Lower leg skin (tissue), 4 donors: ENCODE measurements at regions not wholly inside any gene's neighbourhood (a gene's known extent, or its start where the extent isn't known, plus 50 kb on each side); places are given as distances from the start of the nearest gene placed in this dataset.
"Not testable (repeated sequence)": the region's sequence is repeated elsewhere in the genome, so short reads cannot be mapped to it uniquely, and the experiment has no call there.

Source experiments
- DNase-seq, 2 donors: peaks; one replicate each; pipeline ENCODE4 v3.0.0-alpha.2; 2019; ENCODE audit warnings: low spot score in 2 of 2
- H3K4me3 ChIP-seq: fragments of 200-600 bp; sonication (generic); 2 replicates; pipeline ENCODE4 v1.5.1; 2017; ENCODE audit warnings: mild to moderate bottlenecking, low read depth; ENCODE audit not compliant: poor library complexity, severe bottlenecking
- POLR2A ChIP-seq, 2 donors: fragments of 450-650 bp; IDR thresholded peaks; one replicate each; pipeline ENCODE4 v1.6.1; 2016 to 2017; ENCODE audit warnings: antibody characterized with exemption in 2 of 2, mild to moderate bottlenecking in 1 of 2, moderate library complexity in 1 of 2
- WGBS, 2 donors: methylation state at CpG; one replicate each; pipeline ENCODE4 v1.1.5; 2018; 5-methylcytosine and 5-hydroxymethylcytosine counted together
- intact Hi-C: fragments of 100-400 bp; cut with DNase I; formaldehyde crosslinking; loops from one replicate; pipeline ENCODE4 v1.15.0; 2023; ENCODE audit warnings: low total_unique reads
- TF ChIP-seq, protein P1 (sequence below), 3 donors: fragments of 450-650 bp; IDR thresholded peaks; one replicate each; pipeline ENCODE4 v1.5.1; 2016; ENCODE audit warnings: antibody characterized with exemption in 3 of 3, mild to moderate bottlenecking in 3 of 3, moderate library complexity in 2 of 3

DNA sequence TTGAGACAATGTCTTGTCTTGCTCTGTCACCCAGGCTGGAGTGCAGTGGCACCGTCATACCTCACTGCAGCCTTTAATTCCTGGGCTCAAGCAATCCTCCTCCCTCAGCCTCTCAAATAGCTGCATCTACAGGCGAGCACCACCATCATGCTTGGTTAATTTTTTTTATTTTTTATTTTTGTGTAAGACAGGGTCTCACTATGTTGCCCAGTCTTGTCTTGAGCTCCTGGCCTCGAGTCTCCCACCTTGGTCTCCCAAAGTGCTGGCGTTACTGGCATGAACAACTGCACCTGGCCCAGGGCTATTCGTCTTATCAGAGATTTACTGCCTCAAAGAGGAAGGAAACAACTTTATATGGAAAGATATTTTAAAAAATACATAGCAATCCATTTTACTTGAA, 102.8 kb upstream of the NUPR2 start:
- no peak for DNase-seq
- TF ChIP-seq POLR2A (IDR thresholded peaks at IDR 0.05) = no peak
- TF ChIP-seq, protein P1, sequence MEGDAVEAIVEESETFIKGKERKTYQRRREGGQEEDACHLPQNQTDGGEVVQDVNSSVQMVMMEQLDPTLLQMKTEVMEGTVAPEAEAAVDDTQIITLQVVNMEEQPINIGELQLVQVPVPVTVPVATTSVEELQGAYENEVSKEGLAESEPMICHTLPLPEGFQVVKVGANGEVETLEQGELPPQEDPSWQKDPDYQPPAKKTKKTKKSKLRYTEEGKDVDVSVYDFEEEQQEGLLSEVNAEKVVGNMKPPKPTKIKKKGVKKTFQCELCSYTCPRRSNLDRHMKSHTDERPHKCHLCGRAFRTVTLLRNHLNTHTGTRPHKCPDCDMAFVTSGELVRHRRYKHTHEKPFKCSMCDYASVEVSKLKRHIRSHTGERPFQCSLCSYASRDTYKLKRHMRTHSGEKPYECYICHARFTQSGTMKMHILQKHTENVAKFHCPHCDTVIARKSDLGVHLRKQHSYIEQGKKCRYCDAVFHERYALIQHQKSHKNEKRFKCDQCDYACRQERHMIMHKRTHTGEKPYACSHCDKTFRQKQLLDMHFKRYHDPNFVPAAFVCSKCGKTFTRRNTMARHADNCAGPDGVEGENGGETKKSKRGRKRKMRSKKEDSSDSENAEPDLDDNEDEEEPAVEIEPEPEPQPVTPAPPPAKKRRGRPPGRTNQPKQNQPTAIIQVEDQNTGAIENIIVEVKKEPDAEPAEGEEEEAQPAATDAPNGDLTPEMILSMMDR (IDR thresholded peaks at IDR 0.05) = no peak
- WGBS, 2 donors = 44 to 48% methylated on average over 5 of the region's 5 CpGs
- no peak overlapping the region for H3K4me3 ChIP-seq
- intact Hi-C loops = no loop called here

DNA sequence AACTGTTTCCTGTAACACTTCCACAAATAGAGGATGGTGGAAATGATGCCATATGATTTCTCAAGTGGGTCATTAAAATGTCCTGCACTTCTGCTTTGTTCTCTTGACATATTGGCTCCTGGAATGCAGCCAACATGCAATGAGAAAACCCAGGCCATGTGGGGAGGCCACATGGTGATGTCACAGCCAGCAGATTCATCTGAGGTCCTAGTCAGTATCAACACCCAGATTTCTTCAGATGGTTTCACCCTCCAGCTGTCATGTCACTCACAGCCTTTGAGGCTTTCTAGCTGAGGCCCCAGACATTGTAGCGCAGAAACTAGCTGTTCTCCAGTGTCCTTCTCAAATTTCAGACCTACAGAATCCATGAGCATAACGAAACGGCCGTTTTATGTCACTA, 102.3 kb upstream of the NUPR2 start:
- no peak for DNase-seq
- intact Hi-C loops = no loop called here
- H3K4me3 ChIP-seq = no peak overlapping the region
- 76 to 78% methylated on average over 4 of the region's 4 CpGs for WGBS, 2 donors
- no peak for TF ChIP-seq POLR2A (IDR thresholded peaks at IDR 0.05)
- TF ChIP-seq, protein P1 (IDR thresholded peaks at IDR 0.05) = no peak

DNA sequence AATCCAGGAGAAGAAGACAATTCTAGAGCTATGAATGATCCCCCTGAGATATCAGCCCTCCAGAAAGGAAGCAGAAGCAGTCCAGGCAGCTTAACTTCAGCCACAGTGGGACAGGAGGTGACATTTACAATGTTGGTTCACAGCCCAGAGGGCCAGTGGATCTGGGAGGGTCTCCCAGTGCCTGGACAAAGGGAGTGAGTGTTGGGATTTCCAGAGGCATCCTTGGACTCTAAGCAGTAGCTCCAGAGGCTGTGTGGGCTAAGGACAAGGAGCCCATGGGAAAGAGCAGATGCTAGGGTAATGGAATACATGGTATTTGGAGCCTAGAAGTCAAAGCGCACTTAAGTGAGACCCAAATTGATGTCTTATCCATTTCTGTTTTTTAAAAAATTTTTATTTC, 97.4 kb upstream of the NUPR2 start:
- no peak for DNase-seq
- no peak for TF ChIP-seq POLR2A (IDR thresholded peaks at IDR 0.05)
- TF ChIP-seq, protein P1 (IDR thresholded peaks at IDR 0.05) = no peak
- intact Hi-C loops = no loop called here
- 90 to 97% methylated on average over 1 of the region's 1 CpG for WGBS, 2 donors
- no peak overlapping the region for H3K4me3 ChIP-seq

DNA sequence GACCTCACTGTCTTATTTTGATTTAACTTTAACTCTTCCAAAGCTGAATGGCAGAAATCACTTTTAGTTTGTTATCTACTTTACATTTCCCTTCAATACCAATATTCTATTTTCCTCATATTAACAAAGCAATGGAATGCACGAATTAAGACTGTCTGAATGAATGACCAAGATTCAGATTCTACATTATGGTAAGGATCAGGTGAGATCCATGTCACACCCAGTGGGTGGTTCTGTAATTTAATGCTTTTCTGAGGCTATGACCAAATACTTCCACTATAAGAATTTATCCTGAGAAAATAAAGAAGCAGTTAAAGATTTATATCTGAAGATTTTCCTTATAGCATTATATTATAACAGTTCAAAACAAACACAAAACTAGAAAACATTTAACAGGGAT, 90.2 kb upstream of the NUPR2 start:
- H3K4me3 ChIP-seq = no peak overlapping the region
- TF ChIP-seq, protein P1 (IDR thresholded peaks at IDR 0.05) = no peak
- TF ChIP-seq POLR2A (IDR thresholded peaks at IDR 0.05) = no peak
- WGBS, 2 donors = 35 to 48% methylated on average over 1 of the region's 1 CpG
- no peak for DNase-seq
- intact Hi-C loops = no loop called here

DNA sequence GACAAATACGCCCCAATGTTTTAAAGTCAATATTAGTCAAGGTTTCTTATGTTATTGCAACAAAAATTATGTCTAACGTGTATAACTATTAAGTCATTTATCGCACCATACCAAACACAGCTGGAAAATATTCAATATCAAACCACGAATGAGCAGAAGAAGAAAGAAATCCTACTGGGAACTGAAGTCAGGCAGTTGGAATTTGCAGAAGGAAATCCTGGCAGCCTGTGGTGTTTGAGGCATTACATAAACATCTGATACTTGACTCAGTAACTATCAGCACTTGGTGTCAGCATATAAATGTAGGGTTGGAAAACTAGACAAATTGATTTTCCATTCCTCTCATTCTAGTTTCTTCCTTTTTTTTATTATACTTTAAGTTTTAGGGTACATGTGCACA, 83.4 kb upstream of the NUPR2 start:
- 69 to 79% methylated on average over 4 of the region's 4 CpGs for WGBS, 2 donors
- TF ChIP-seq, protein P1 (IDR thresholded peaks at IDR 0.05) = no peak
- TF ChIP-seq POLR2A (IDR thresholded peaks at IDR 0.05) = no peak
- no peak for DNase-seq
- intact Hi-C loops = no loop called here
- H3K4me3 ChIP-seq = no peak overlapping the region

DNA sequence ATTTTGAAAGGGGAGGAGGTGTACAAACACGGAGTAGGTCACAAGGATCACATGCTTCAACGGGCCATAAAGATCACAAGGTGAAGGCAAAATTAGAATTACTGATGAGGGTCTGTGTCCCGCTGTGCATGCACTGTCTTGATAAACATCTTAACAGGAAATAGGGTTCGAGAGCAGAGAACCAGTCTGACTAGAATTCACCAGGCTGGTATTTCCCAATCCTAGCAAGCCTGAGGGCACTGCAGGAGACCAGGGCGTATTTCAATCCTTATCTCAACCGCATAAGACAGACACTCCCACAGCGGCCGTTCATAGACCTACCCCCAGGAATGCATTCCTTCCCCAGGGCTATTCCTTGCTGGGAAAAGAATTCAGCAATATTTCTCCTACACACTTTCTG, 80.0 kb upstream of the NUPR2 start:
- WGBS, 2 donors = 50 to 63% methylated on average over 8 of the region's 8 CpGs
- H3K4me3 ChIP-seq, DNase-seq, intact Hi-C loops: not testable (repeated sequence)
